DND-41 (cell line): ENCODE measurements at regions not wholly inside any gene's neighbourhood (a gene's known extent, or its start where the extent isn't known, plus 50 kb on each side); places are given as distances from the start of the nearest gene placed in this dataset.

Experiments
- ATAC-seq: fragments of 200-7000 bp; cut with Tn5 transposase; 3 replicates; pipeline ENCODE4 v1.9.1; 2021; ENCODE audit warnings: low read depth; ENCODE audit not compliant: insufficient read depth
- DNase-seq: peaks from one replicate; pipeline ENCODE4 v3.0.0-alpha.2; 2020
- H2AFZ ChIP-seq: 2 replicates; pipeline ENCODE4 v1.6.0; 2012; ENCODE audit warnings: low read depth, low read length
- H3K27ac ChIP-seq: 2 replicates; pipeline ENCODE4 v1.5.1; 2012; ENCODE audit warnings: low read length, inconsistent platforms
- H3K27me3 ChIP-seq: fragments of 200-600 bp; sonication (generic); 2 replicates; pipeline ENCODE4 v1.6.0; 2012; ENCODE audit warnings: low read length, mild to moderate bottlenecking, inconsistent platforms; ENCODE audit not compliant: insufficient read depth, poor library complexity
- H3K36me3 ChIP-seq: 2 replicates; pipeline ENCODE4 v1.5.1; 2012; ENCODE audit warnings: low read length, inconsistent platforms; ENCODE audit not compliant: insufficient read depth
- H3K4me1 ChIP-seq: 2 replicates; pipeline ENCODE4 v1.5.1; 2012; ENCODE audit warnings: mild to moderate bottlenecking, low read length; ENCODE audit not compliant: insufficient read depth
- H3K4me2 ChIP-seq: 2 replicates; pipeline ENCODE4 v1.6.0; 2012; ENCODE audit warnings: mild to moderate bottlenecking, moderate library complexity, low read length, inconsistent platforms; ENCODE audit not compliant: insufficient read depth
- H3K4me3 ChIP-seq, 2 experiments: fragments of 200-600 bp in 1 of 2; shearing (Covaris generic) in 1 of 2; 2 replicates each; pipeline ENCODE4 v1.5.1; 2012 to 2016; ENCODE audit warnings: inconsistent platforms in 2 of 2, low read length in 2 of 2, mild to moderate bottlenecking in 2 of 2, low read depth in 1 of 2, moderate library complexity in 1 of 2
- H3K79me2 ChIP-seq: 2 replicates; pipeline ENCODE4 v1.6.0; 2012; ENCODE audit warnings: low read length, inconsistent platforms; ENCODE audit not compliant: insufficient read depth
- H3K9ac ChIP-seq: 2 replicates; pipeline ENCODE4 v1.6.0; 2012; ENCODE audit warnings: low read depth, mild to moderate bottlenecking, inconsistent platforms, low read length, moderate library complexity
- H3K9me3 ChIP-seq: 2 replicates; pipeline ENCODE4 v1.5.1; 2012; ENCODE audit warnings: low read length, moderate library complexity, mild to moderate bottlenecking, inconsistent platforms; ENCODE audit not compliant: insufficient read depth, severe bottlenecking
- H4K20me1 ChIP-seq: 2 replicates; pipeline ENCODE4 v1.6.0; 2012; ENCODE audit warnings: low read length; ENCODE audit not compliant: insufficient read depth
- EZH2 ChIP-seq: IDR thresholded peaks from 3 replicates; pipeline ENCODE4 v1.6.1; 2012; ENCODE audit warnings: borderline replicate concordance, low read depth, mild to moderate bottlenecking, moderate library complexity, low read length, inconsistent platforms; ENCODE audit not compliant: severe bottlenecking
- TF ChIP-seq, protein P1 (sequence below): IDR thresholded peaks from 2 replicates; pipeline ENCODE4 v1.5.1; 2012; ENCODE audit warnings: borderline replicate concordance, low read length, moderate library complexity, mild to moderate bottlenecking; ENCODE audit not compliant: poor library complexity, severe bottlenecking; ENCODE audit errors: extremely low read depth

DNA sequence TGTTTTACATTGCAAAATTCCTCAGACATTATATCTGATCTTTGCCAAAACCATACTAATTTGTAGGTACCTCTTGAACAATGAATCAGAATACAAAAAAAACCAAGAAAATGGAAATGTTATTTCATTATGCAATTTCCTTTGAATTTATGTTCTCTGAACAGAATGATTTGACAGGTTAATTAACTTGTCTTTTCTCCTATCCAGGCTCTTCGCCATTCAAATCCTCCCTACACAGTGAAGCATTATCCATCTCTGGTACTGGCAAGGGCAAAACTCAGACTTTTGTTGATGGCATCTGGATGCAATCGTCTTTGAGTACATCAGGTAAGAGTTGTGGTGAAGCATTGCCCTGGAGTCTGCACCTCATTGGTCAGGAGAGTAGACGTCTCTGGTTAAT is 655.7 kb upstream of the ITGA1 start:
- ATAC-seq (no peak), DNase-seq (no peak)
- Histone ChIP-seq H3K27me3 (no peaks in the 10 kb centered on the region), H2AFZ (0 out of 2 replicates have a peak overlapping the region, but pooled peaks have one; percentile 34), H3K79me2 (no peaks in the 10 kb centered on the region), H3K9me3 (no peaks in the 10 kb centered on the region), H3K36me3 (no peaks in the 10 kb centered on the region), H3K4me2 (no peak overlapping the region), H3K4me1 (no peaks in the 10 kb centered on the region), H3K4me3 (no peak overlapping the region), H3K9ac (no peak overlapping the region), H3K27ac (no peak overlapping the region), H4K20me1 (no peaks in the 10 kb centered on the region)
- TF ChIP-seq EZH2: no peak
- TF ChIP-seq, protein P1, sequence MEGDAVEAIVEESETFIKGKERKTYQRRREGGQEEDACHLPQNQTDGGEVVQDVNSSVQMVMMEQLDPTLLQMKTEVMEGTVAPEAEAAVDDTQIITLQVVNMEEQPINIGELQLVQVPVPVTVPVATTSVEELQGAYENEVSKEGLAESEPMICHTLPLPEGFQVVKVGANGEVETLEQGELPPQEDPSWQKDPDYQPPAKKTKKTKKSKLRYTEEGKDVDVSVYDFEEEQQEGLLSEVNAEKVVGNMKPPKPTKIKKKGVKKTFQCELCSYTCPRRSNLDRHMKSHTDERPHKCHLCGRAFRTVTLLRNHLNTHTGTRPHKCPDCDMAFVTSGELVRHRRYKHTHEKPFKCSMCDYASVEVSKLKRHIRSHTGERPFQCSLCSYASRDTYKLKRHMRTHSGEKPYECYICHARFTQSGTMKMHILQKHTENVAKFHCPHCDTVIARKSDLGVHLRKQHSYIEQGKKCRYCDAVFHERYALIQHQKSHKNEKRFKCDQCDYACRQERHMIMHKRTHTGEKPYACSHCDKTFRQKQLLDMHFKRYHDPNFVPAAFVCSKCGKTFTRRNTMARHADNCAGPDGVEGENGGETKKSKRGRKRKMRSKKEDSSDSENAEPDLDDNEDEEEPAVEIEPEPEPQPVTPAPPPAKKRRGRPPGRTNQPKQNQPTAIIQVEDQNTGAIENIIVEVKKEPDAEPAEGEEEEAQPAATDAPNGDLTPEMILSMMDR: no peak

DNA sequence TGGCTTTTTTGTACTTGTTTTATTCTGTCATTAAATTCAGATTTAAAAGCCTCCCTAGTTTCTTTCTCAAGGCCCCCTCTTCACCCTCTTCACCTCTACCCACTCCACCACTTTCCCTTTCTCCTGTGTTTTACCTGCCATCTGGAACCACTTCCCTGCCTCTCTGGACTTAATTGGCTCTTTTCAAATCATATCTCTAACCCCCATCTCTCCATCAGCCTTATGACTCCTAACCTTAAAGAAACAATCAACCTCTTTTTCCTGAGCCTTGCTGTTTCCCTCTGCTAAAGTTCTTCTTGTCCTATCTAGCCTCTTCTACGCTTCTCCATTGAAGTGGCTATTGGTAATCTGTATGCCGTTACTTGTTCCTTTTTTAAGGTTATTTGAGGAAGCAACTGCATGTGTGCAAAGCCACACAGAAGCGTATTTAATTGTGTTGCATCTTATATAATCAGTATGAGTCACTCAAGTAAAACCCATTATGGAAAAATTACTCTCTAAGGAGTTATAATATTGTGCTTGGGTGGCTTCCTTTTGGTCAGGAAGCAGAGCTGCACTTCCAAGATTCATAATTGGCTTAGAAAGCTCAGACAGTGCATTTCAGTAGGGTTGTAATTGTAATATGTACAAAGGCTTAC is 653.6 kb upstream of the ITGA1 start:
- Histone ChIP-seq H3K4me2 (no peak overlapping the region), H3K4me1 (no peaks in the 10 kb centered on the region), H2AFZ (no peak overlapping the region), H3K27ac (no peak overlapping the region), H3K27me3 (no peaks in the 10 kb centered on the region), H3K36me3 (no peaks in the 10 kb centered on the region), H3K9me3 (no peaks in the 10 kb centered on the region), H3K79me2 (no peaks in the 10 kb centered on the region), H3K4me3 (no peak overlapping the region), H3K9ac (no peak overlapping the region), H4K20me1 (no peaks in the 10 kb centered on the region)
- ATAC-seq (no peak), DNase-seq (no peak)
- TF ChIP-seq, protein P1: no peak
- no peak for TF ChIP-seq EZH2

DNA sequence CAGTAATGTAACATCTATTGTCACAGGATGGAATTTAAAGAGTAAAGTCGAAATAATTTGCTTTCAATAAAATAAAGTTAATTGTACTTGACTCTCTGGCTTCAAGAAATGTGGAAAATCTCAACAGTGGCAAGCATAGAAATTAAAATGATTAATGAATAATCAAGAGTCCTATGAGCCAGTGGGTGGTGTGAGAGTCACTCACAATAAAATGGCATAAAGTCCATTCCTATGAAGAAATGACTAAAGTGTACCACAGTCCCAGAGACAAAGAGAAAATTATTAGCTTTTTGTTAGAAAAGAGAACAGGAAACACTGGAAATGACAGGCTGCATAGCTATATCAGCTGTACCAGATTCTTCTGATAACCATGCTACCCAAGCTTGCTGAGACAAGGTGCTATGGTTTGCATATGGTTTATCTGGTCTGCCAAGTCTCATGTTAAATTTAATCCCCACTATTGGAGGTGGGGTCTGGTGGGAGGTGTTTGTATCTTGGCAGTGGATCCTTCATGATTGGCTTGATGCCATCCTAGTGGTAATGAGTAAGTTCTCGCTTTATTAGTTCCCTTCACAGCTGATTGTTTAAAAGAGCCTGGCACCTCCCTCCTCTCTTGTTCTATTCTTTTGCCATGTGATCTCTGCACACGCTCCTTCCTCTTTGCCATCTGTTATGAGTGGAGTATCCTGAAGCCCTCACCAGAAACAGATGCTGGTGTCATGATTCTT is 647.7 kb upstream of the ITGA1 start:
- no peak overlapping the region for H2AFZ ChIP-seq
- no peaks in the 10 kb centered on the region for H3K27me3 ChIP-seq
- H3K4me2 ChIP-seq: no peak overlapping the region
- ATAC-seq (peak; percentile 31; the same call in 1 of the 3 replicates), DNase-seq (no peak)
- H3K4me3 ChIP-seq: no peak overlapping the region
- no peaks in the 10 kb centered on the region for H3K79me2 ChIP-seq
- H3K9me3 ChIP-seq: no peaks in the 10 kb centered on the region
- H3K9ac ChIP-seq: no peak overlapping the region
- H3K36me3 ChIP-seq: no peaks in the 10 kb centered on the region
- no peaks in the 10 kb centered on the region for H3K4me1 ChIP-seq
- TF ChIP-seq EZH2: no peak
- TF ChIP-seq, protein P1: no peak
- no peaks in the 10 kb centered on the region for H4K20me1 ChIP-seq
- H3K27ac ChIP-seq: no peak overlapping the region
